IMR-90 (cell line): ENCODE measurements at regions not wholly inside any gene's neighbourhood (a gene's known extent, or its start where the extent isn't known, plus 50 kb on each side); places are given as distances from the start of the nearest gene placed in this dataset.

ENCODE experiments used
- ATAC-seq: fragments of 200-7000 bp; cut with Tn5 transposase; 2 replicates; pipeline ENCODE4 v1.9.1; 2020; ENCODE audit warnings: low read depth, mild to moderate bottlenecking, moderate library complexity
- BruUV-seq: library from RNA; stranded (reverse); fragments of 400-500 nt; replicated peaks from 2 replicates; lab custom pipeline; 2021; lab: Mats Ljungman, UMichigan
- CTCF ChIA-PET: fragments of 300-600 bp; formaldehyde crosslinking; extraction: SDS; loops from one replicate; lab custom pipeline; 2021; ENCODE audit warnings: antibody characterized with exemption; lab: Yijun Ruan, JAX
- POLR2A ChIA-PET: fragments of 300-600 bp; sonication (Branson Sonifier 250); formaldehyde crosslinking; loops from one replicate; lab custom pipeline; 2022; ENCODE audit warnings: antibody characterized with exemption; ENCODE audit not compliant: unreplicated experiment; lab: Charles Lee
- DNase-seq: peaks from one replicate; pipeline ENCODE4 v3.0.0; 2013
- H2AFZ ChIP-seq: replicated peaks from 2 replicates; pipeline ENCODE3; 2013; ENCODE audit warnings: low read length, mild to moderate bottlenecking; ENCODE audit not compliant: poor library complexity
- H2AK5ac ChIP-seq: 2 replicates; pipeline ENCODE4 v1.6.1; 2013; ENCODE audit warnings: low read depth, low read length, inconsistent platforms
- H2AK9ac ChIP-seq: replicated peaks from 2 replicates; pipeline ENCODE3; 2013; ENCODE audit warnings: mild to moderate bottlenecking, low read depth, low read length, moderate library complexity; ENCODE audit not compliant: poor library complexity
- H2BK120ac ChIP-seq: 2 replicates; pipeline ENCODE4 v1.6.1; 2013; ENCODE audit warnings: low read depth, low read length, inconsistent platforms
- H2BK15ac ChIP-seq: 3 replicates; pipeline ENCODE4 v1.6.1; 2013; ENCODE audit warnings: low read depth, low read length, inconsistent platforms
- H2BK20ac ChIP-seq: 2 replicates; pipeline ENCODE4 v1.6.1; 2013; ENCODE audit warnings: low read depth, mild to moderate bottlenecking, inconsistent platforms, low read length, moderate library complexity
- H2BK5ac ChIP-seq: 2 replicates; pipeline ENCODE4 v1.6.1; 2013; ENCODE audit warnings: mild to moderate bottlenecking, low read depth, low read length, inconsistent platforms; ENCODE audit not compliant: poor library complexity, severe bottlenecking
- H3K14ac ChIP-seq: replicated peaks from 2 replicates; pipeline ENCODE4 v1.6.1; 2013; ENCODE audit warnings: low read depth, low read length, inconsistent platforms
- H3K18ac ChIP-seq: 2 replicates; pipeline ENCODE4 v1.6.1; 2013; ENCODE audit warnings: low read depth, low read length, control low read depth
- H3K23ac ChIP-seq: 2 replicates; pipeline ENCODE4 v1.6.1; 2013; ENCODE audit warnings: low read depth, low read length, inconsistent platforms
- H3K27ac ChIP-seq: 2 replicates; pipeline ENCODE4 v1.5.1; 2013; ENCODE audit warnings: mild to moderate bottlenecking, control low read depth, low read length; ENCODE audit not compliant: insufficient read depth
- H3K27me3 ChIP-seq: 2 replicates; pipeline ENCODE4 v1.6.1; 2013; ENCODE audit warnings: low read length; ENCODE audit not compliant: control insufficient read depth, insufficient read depth
- H3K36me3 ChIP-seq: 2 replicates; pipeline ENCODE4 v1.6.1; 2013; ENCODE audit warnings: low read length, mixed read lengths; ENCODE audit not compliant: control insufficient read depth, insufficient read depth
- H3K4ac ChIP-seq: 2 replicates; pipeline ENCODE4 v1.6.1; 2013; ENCODE audit warnings: low read depth, low read length, inconsistent platforms
- H3K4me1 ChIP-seq: 2 replicates; pipeline ENCODE4 v1.6.1; 2013; ENCODE audit warnings: low read length, mixed read lengths; ENCODE audit not compliant: control insufficient read depth, insufficient read depth
- H3K4me2 ChIP-seq: 2 replicates; pipeline ENCODE4 v1.6.1; 2013; ENCODE audit warnings: low read depth, mild to moderate bottlenecking, control low read depth, low read length, moderate library complexity
- H3K4me3 ChIP-seq: 2 replicates; pipeline ENCODE4 v1.5.1; 2013; ENCODE audit warnings: low read depth, mild to moderate bottlenecking, control low read depth, low read length, moderate library complexity; ENCODE audit not compliant: insufficient read depth
- H3K56ac ChIP-seq: 2 replicates; pipeline ENCODE4 v1.6.1; 2013; ENCODE audit warnings: low read length, inconsistent platforms; ENCODE audit not compliant: insufficient read depth; ENCODE audit errors: extremely low read depth
- H3K79me1 ChIP-seq, 2 experiments: 2 replicates each; pipeline ENCODE4 v1.6.1; 2013; ENCODE audit warnings: low read length in 2 of 2, inconsistent platforms in 1 of 2, low read depth in 1 of 2
- H3K9ac ChIP-seq: 2 replicates; pipeline ENCODE4 v1.6.1; 2013; ENCODE audit warnings: low read depth, low read length, control low read depth
- H3K9me1 ChIP-seq: 2 replicates; pipeline ENCODE4 v1.6.1; 2013; ENCODE audit warnings: low read length, inconsistent platforms; ENCODE audit not compliant: insufficient read depth
- H3K9me3 ChIP-seq: 2 replicates; pipeline ENCODE4 v1.6.1; 2013; ENCODE audit warnings: low read length; ENCODE audit not compliant: control insufficient read depth, insufficient read depth
- H4K20me1 ChIP-seq: 2 replicates; pipeline ENCODE4 v1.6.1; 2013; ENCODE audit warnings: low read length, inconsistent platforms; ENCODE audit not compliant: insufficient read depth
- H4K5ac ChIP-seq: 2 replicates; pipeline ENCODE4 v1.6.1; 2013; ENCODE audit warnings: mild to moderate bottlenecking, low read depth, low read length, control low read depth
- H4K8ac ChIP-seq, 2 experiments: 2 replicates each; pipeline ENCODE4 v1.6.1; 2013; ENCODE audit warnings: low read depth in 2 of 2, low read length in 2 of 2, control low read depth in 1 of 2, inconsistent platforms in 1 of 2
- H4K91ac ChIP-seq: 2 replicates; pipeline ENCODE4 v1.6.1; 2013; ENCODE audit warnings: low read depth, low read length, inconsistent platforms; ENCODE audit not compliant: insufficient read depth
- FOS ChIP-seq: fragments of 150-350 bp; IDR thresholded peaks from 2 replicates; pipeline ENCODE4 v1.6.1; 2016; ENCODE audit warnings: low read depth, low read length
- MAFK ChIP-seq: IDR thresholded peaks from 2 replicates; pipeline ENCODE4 v1.6.1; 2012; ENCODE audit warnings: low read depth, low read length, improper control_type of control experiment
- MAZ ChIP-seq: IDR thresholded peaks from 2 replicates; pipeline ENCODE4 v1.6.1; 2012; ENCODE audit warnings: low read depth, mild to moderate bottlenecking, low read length, improper control_type of control experiment, moderate library complexity, borderline replicate concordance
- MXI1 ChIP-seq: IDR thresholded peaks from 2 replicates; pipeline ENCODE4 v1.6.1; 2012; ENCODE audit warnings: low read depth, mild to moderate bottlenecking, low read length, moderate library complexity, borderline replicate concordance
- NFE2L2 ChIP-seq: fragments of 150-350 bp; IDR thresholded peaks from 2 replicates; pipeline ENCODE4 v1.6.1; 2016; ENCODE audit warnings: low read depth, mild to moderate bottlenecking, low read length
- POLR2A ChIP-seq: IDR thresholded peaks from 2 replicates; pipeline ENCODE4 v1.6.1; 2012; ENCODE audit warnings: mild to moderate bottlenecking, low read depth, low read length
- RAD21 ChIP-seq: IDR thresholded peaks from 2 replicates; pipeline ENCODE4 v1.6.1; 2012; ENCODE audit warnings: low read length, improper control_type of control experiment
- RCOR1 ChIP-seq: IDR thresholded peaks from 2 replicates; pipeline ENCODE4 v1.6.1; 2012; ENCODE audit warnings: mild to moderate bottlenecking, low read length, improper control_type of control experiment; ENCODE audit not compliant: insufficient replicate concordance
- RFX5 ChIP-seq: IDR thresholded peaks from 2 replicates; pipeline ENCODE4 v1.8.0; 2012; ENCODE audit warnings: low read depth, mild to moderate bottlenecking, low read length, moderate library complexity
- SMC3 ChIP-seq: fragments of 150-350 bp; IDR thresholded peaks from 2 replicates; pipeline ENCODE4 v1.6.1; 2016; ENCODE audit warnings: low read depth, mild to moderate bottlenecking, antibody characterized with exemption, low read length, moderate library complexity
- WGBS, 2 experiments: methylation state at CpG; one replicate each; pipeline versions ENCODE4 v1.1.5 to v1.1.7; 2013; ENCODE audit warnings: missing lambda C conversion rate in 2 of 2; ENCODE audit not compliant: insufficient read length in 1 of 2; ENCODE audit errors: extremely low coverage in 2 of 2; 5-methylcytosine and 5-hydroxymethylcytosine counted together
- dilution Hi-C: fragments of 300-500 bp; cut with HindIII; formaldehyde crosslinking; loops from one replicate; pipeline ENCODE4 v1.14.3; 2018; ENCODE audit warnings: low sequenced_read_pairs; ENCODE audit not compliant: unreplicated experiment
- in situ Hi-C: fragments of 300-500 bp; cut with MboI; formaldehyde crosslinking; loops from 3 replicates; pipeline ENCODE4 v1.14.3; 2019; ENCODE audit warnings: low sequenced_read_pairs, inconsistent platforms, mixed read lengths
- intact Hi-C: fragments of 100-400 bp; cut with micrococcal nuclease; formaldehyde crosslinking; loops from 2 replicates; pipeline ENCODE4 v1.10.0; 2022
- TF ChIP-seq, protein P1 (sequence below): fragments of 150-350 bp; IDR thresholded peaks from 2 replicates; pipeline ENCODE4 v1.6.1; 2017; ENCODE audit warnings: mild to moderate bottlenecking, antibody characterized with exemption, low read length, low read depth
- TF ChIP-seq, protein P2 (sequence below): fragments of 150-350 bp; IDR thresholded peaks from 2 replicates; pipeline ENCODE4 v1.6.1; 2016; ENCODE audit warnings: low read depth, mild to moderate bottlenecking, low read length, moderate library complexity, borderline replicate concordance

DNA sequence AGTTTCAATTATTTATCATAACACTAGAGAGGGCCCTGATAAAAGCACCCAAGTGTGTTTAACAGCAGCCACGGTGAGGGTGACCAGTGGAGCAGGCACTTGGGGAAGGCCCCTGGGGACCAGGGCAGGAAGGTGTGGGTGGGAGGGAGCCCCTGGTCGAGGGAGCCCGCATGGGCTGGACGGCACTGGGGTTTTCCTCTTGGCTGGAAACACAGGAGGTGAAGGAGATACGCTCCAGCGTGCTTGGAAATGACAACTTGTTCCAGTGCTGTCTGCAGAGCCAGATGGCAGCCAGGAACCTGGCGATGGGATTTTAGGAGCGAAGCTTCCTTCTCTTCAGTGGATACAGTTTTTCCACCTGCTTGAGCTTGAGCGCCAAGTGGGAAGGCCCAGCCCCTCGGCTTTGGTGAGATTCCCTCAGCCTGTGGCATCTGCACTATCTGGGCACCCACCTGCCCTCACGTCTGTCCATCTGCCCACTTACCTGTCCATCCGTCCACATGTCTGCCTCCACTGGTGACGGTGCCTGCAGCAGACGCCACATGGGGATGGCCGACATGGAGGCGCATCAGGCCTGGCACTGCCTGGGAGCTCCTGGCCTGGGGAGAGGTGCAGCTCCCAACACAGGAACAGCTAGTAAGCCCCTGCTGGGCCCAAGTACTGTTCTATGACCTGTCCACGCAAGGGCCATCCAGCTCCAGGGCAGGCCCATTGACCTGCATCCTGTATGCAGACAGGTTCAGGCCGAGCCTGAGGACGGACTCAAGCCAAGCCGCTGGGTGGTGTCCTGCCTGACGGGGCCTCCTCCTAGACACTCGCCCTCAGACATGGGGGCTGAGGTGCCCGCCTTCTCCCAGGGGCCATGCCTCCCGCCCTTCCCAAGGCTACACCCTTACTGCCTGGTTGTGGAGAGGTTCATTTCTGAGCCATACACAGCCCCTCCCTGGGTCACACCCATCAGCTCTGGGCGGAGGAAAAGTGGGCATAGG is 192.2 kb upstream of the C14orf180 start (continued):
- TF ChIP-seq MXI1: no peak

DNA sequence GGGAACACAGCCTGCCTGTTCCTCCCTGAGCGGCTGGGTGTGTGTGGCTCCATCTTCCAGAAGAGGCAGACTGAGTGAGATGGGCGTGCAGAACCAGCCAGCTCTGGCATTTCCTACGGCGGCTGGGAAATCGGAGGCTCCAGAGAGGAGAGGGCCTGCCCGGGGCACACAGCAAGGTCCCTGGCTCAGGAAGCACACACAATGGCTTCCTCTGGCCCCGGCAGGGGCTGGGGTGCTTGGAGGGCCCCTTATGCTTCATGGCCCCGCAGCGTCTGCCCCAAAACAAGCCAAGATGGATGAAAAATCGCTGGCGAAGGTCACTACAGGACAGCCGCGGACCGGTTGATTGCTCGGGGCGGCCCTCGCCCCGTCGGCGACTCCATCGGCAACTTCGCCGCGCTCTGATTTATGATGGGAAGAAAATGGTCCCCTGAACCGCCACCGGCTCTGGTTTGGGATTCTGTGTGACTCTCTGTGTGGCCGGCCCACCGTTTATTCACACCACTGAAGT is 191.5 kb upstream of the C14orf180 start:
- H2AK9ac ChIP-seq: no peak overlapping the region
- no peak overlapping the region for H3K4me2 ChIP-seq
- no peak overlapping the region for H3K56ac ChIP-seq
- no peak overlapping the region for H2BK20ac ChIP-seq
- no peak overlapping the region for H2BK5ac ChIP-seq
- no peak overlapping the region for H2AFZ ChIP-seq
- H4K91ac ChIP-seq: no peak overlapping the region
- no peak overlapping the region for H3K18ac ChIP-seq
- H4K8ac ChIP-seq: no peak overlapping the region
- H3K9me3 ChIP-seq: peaks cover 33% of the 10 kb centered on the region
- no peak overlapping the region for H3K9ac ChIP-seq
- H3K9me1 ChIP-seq: no peaks in the 10 kb centered on the region
- H3K27ac ChIP-seq: no peak overlapping the region
- H3K36me3 ChIP-seq: no peaks in the 10 kb centered on the region
- dilution Hi-C loops (no loop called here), in situ Hi-C loops (no loop called here), intact Hi-C loops (no loop called here)
- ATAC-seq (no peak), DNase-seq (no peak)
- H3K27me3 ChIP-seq: no peaks in the 10 kb centered on the region
- H3K23ac ChIP-seq: no peak overlapping the region
- no peaks in the 10 kb centered on the region for H4K20me1 ChIP-seq
- no peak overlapping the region for H3K14ac ChIP-seq
- H3K4ac ChIP-seq: no peak overlapping the region
- no peak overlapping the region for H3K4me3 ChIP-seq
- CTCF ChIA-PET: no interaction called here
- no peaks in the 10 kb centered on the region for H3K79me1 ChIP-seq
- no peaks in the 10 kb centered on the region for H3K4me1 ChIP-seq
- no peak overlapping the region for H2AK5ac ChIP-seq
- H4K5ac ChIP-seq: no peak overlapping the region
- WGBS, 2 experiments: 58% methylated on average over 10 of the region's 28 CpGs; no CpG with 5 or more reads in 1 of the 2 experiments
- POLR2A ChIA-PET: no interaction called here
- BruUV-seq: no TSS peak
- no peak overlapping the region for H2BK15ac ChIP-seq
- H2BK120ac ChIP-seq: no peak overlapping the region
- no peak for TF ChIP-seq SMC3
- no peak for TF ChIP-seq RFX5
- TF ChIP-seq RAD21: no peak
- TF ChIP-seq MXI1: no peak
- TF ChIP-seq MAFK: no peak
- TF ChIP-seq, protein P1, sequence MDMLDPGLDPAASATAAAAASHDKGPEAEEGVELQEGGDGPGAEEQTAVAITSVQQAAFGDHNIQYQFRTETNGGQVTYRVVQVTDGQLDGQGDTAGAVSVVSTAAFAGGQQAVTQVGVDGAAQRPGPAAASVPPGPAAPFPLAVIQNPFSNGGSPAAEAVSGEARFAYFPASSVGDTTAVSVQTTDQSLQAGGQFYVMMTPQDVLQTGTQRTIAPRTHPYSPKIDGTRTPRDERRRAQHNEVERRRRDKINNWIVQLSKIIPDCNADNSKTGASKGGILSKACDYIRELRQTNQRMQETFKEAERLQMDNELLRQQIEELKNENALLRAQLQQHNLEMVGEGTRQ: no peak
- no peak for TF ChIP-seq NFE2L2
- no peak for TF ChIP-seq MAZ
- TF ChIP-seq POLR2A: no peak
- TF ChIP-seq RCOR1: no peak
- no peak for TF ChIP-seq FOS
- TF ChIP-seq, protein P2, sequence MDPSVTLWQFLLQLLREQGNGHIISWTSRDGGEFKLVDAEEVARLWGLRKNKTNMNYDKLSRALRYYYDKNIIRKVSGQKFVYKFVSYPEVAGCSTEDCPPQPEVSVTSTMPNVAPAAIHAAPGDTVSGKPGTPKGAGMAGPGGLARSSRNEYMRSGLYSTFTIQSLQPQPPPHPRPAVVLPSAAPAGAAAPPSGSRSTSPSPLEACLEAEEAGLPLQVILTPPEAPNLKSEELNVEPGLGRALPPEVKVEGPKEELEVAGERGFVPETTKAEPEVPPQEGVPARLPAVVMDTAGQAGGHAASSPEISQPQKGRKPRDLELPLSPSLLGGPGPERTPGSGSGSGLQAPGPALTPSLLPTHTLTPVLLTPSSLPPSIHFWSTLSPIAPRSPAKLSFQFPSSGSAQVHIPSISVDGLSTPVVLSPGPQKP: no peak
